ENCODE measurements at regions not wholly inside any gene's neighbourhood (a gene's known extent, or its start where the extent isn't known, plus 50 kb on each side); places are given as distances from the start of the nearest gene placed in this dataset.
A peak's percentile ranks its signal among the peaks of the same experiment; 100 is the strongest.

DNA sequence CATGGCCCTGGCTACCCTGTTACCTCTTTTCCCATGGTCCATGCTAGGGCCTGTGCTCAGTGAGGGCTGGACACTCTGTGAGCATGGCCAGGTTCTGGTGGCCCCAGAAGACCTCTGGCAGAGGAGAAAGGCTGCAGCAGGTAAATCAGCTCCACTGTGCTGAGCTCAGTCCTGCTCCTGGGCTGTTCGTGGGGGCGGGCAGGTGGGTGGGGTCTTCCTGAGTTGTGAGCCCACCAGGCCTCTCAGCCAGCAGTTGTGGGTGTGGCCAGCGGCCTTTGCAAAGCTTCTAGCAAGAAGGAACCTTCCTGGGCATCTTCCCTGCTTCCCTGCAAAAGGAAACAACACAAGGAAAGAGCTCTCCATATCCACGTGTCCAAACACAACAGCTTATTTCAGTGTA lies 85.3 kb upstream of the STX18 start:
- Histone ChIP-seq H3K27me3 (ENCODE audit: control insufficient read depth in 3 of 3, insufficient read depth in 3 of 3, low read depth in 1 of 3, low read length in 3 of 3) (no peaks in the 10 kb centered on the region), H3K27ac (replicated peaks; ENCODE audit: low read length) (no peak overlapping the region), H3K36me3 (replicated peaks in 1 of 2; ENCODE audit: control insufficient read depth in 2 of 2, insufficient read depth in 2 of 2, low read length in 2 of 2) (no peaks in the 10 kb centered on the region), H4K91ac (ENCODE audit: low read depth, low read length, poor library complexity) (no peak overlapping the region), H3K4me1 (ENCODE audit: control insufficient read depth in 2 of 2, insufficient read depth in 1 of 2, low read depth in 1 of 2, low read length in 2 of 2) (peaks cover 3 to 11% of the 10 kb centered on the region in 2 donors), H2BK12ac (ENCODE audit: low read length) (no peak overlapping the region), H2AK5ac (ENCODE audit: low read depth, low read length) (no peak overlapping the region), H2BK5ac (ENCODE audit: low read length) (no peak overlapping the region), H3K79me1 (ENCODE audit: low read depth, low read length) (no peaks in the 10 kb centered on the region), H3K9ac (ENCODE audit: low read depth, low read length, poor library complexity) (peak overlapping the region; percentile 38), H3K4ac (ENCODE audit: low read length) (no peak overlapping the region), H3K4me2 (ENCODE audit: insufficient read depth, low read length, poor library complexity, severe bottlenecking) (no peak overlapping the region), H3K18ac (ENCODE audit: low read length) (peak overlapping the region; percentile 61), H4K8ac (ENCODE audit: low read depth, low read length) (no peak overlapping the region), H3K23ac (ENCODE audit: low read depth, low read length, poor library complexity) (no peak overlapping the region), H3K4me3 (ENCODE audit: low read length in 2 of 2) (no peak overlapping the region), H3K9me3 (replicated peaks in 1 of 2; ENCODE audit: control insufficient read depth in 2 of 2, insufficient read depth in 1 of 2, low read depth in 1 of 2, low read length in 2 of 2) (no peaks in the 10 kb centered on the region), H2BK120ac (ENCODE audit: low read depth, low read length) (no peak overlapping the region), H2AFZ (ENCODE audit: low read length) (peak overlapping the region; percentile 27), H2BK15ac (ENCODE audit: low read length) (no peak overlapping the region), H3K14ac (ENCODE audit: low read length) (no peak overlapping the region)
- no CpG with 5 or more reads among the region's 4 CpGs for WGBS, 2 donors (ENCODE audit: extremely low coverage in 2 of 2, insufficient read length in 2 of 2, insufficient replicate concordance in 1 of 2)
- DNase-seq (ENCODE audit: low spot score), result no peak

- H3K79me1 ChIP-seq (ENCODE audit: low read depth, low read length), result no peaks in the 10 kb centered on the region
- no peak overlapping the region for H2AFZ ChIP-seq (ENCODE audit: low read length)
- no peak overlapping the region for H2BK120ac ChIP-seq (ENCODE audit: low read depth, low read length)
- no peak for DNase-seq (ENCODE audit: low spot score)
- no peak overlapping the region for H3K27ac ChIP-seq (replicated peaks; ENCODE audit: low read length)
- H3K18ac ChIP-seq (ENCODE audit: low read length), result no peak overlapping the region
- no peak overlapping the region for H3K14ac ChIP-seq (ENCODE audit: low read length)
- no peak overlapping the region for H2BK5ac ChIP-seq (ENCODE audit: low read length)
- H2AK5ac ChIP-seq (ENCODE audit: low read depth, low read length), result no peak overlapping the region
- H3K4me1 ChIP-seq (ENCODE audit: control insufficient read depth in 2 of 2, insufficient read depth in 1 of 2, low read depth in 1 of 2, low read length in 2 of 2), result peaks cover 3 to 11% of the 10 kb centered on the region in 2 donors
- H3K23ac ChIP-seq (ENCODE audit: low read depth, low read length, poor library complexity), result no peak overlapping the region
- no peak overlapping the region for H3K9ac ChIP-seq (ENCODE audit: low read depth, low read length, poor library complexity)
- no peak overlapping the region for H4K8ac ChIP-seq (ENCODE audit: low read depth, low read length)
- no peak overlapping the region for H3K4ac ChIP-seq (ENCODE audit: low read length)
- H3K27me3 ChIP-seq (ENCODE audit: control insufficient read depth in 3 of 3, insufficient read depth in 3 of 3, low read depth in 1 of 3, low read length in 3 of 3), result no peaks in the 10 kb centered on the region
- no peak overlapping the region for H3K4me2 ChIP-seq (ENCODE audit: insufficient read depth, low read length, poor library complexity, severe bottlenecking)
- WGBS, 2 donors (ENCODE audit: extremely low coverage in 2 of 2, insufficient read length in 2 of 2, insufficient replicate concordance in 1 of 2), result no CpG with 5 or more reads among the region's 5 CpGs
- H4K91ac ChIP-seq (ENCODE audit: low read depth, low read length, poor library complexity), result no peak overlapping the region
- H2BK15ac ChIP-seq (ENCODE audit: low read length), result no peak overlapping the region
- no peak overlapping the region for H2BK12ac ChIP-seq (ENCODE audit: low read length)
- H3K4me3 ChIP-seq (ENCODE audit: low read length in 2 of 2), result no peak overlapping the region
- no peaks in the 10 kb centered on the region for H3K9me3 ChIP-seq (replicated peaks in 1 of 2; ENCODE audit: control insufficient read depth in 2 of 2, insufficient read depth in 1 of 2, low read depth in 1 of 2, low read length in 2 of 2)
- H3K36me3 ChIP-seq (replicated peaks in 1 of 2; ENCODE audit: control insufficient read depth in 2 of 2, insufficient read depth in 2 of 2, low read length in 2 of 2), result no peaks in the 10 kb centered on the region
Measured at GRCh38 chr4:4625488-4625887, 83.6 kb upstream of the STX18 start.

- no peak overlapping the region for H3K18ac ChIP-seq (ENCODE audit: low read length)
- no peak overlapping the region for H2BK5ac ChIP-seq (ENCODE audit: low read length)
- H2AK5ac ChIP-seq (ENCODE audit: low read depth, low read length), result no peak overlapping the region
- peak overlapping the region; percentile 38 for H2AFZ ChIP-seq (ENCODE audit: low read length)
- no peaks in the 10 kb centered on the region for H3K79me1 ChIP-seq (ENCODE audit: low read depth, low read length)
- no peak overlapping the region for H2BK15ac ChIP-seq (ENCODE audit: low read length)
- H3K4ac ChIP-seq (ENCODE audit: low read length), result no peak overlapping the region
- H4K8ac ChIP-seq (ENCODE audit: low read depth, low read length), result no peak overlapping the region
- no peak overlapping the region for H3K9ac ChIP-seq (ENCODE audit: low read depth, low read length, poor library complexity)
- no CpG with 5 or more reads among the region's 7 CpGs for WGBS, 2 donors (ENCODE audit: extremely low coverage in 2 of 2, insufficient read length in 2 of 2, insufficient replicate concordance in 1 of 2)
- H3K4me1 ChIP-seq (ENCODE audit: control insufficient read depth in 2 of 2, insufficient read depth in 1 of 2, low read depth in 1 of 2, low read length in 2 of 2), result peaks cover 3 to 11% of the 10 kb centered on the region in 2 donors
- no peak overlapping the region for H4K91ac ChIP-seq (ENCODE audit: low read depth, low read length, poor library complexity)
- H2BK12ac ChIP-seq (ENCODE audit: low read length), result no peak overlapping the region
- H2BK120ac ChIP-seq (ENCODE audit: low read depth, low read length), result no peak overlapping the region
- no peaks in the 10 kb centered on the region for H3K9me3 ChIP-seq (replicated peaks in 1 of 2; ENCODE audit: control insufficient read depth in 2 of 2, insufficient read depth in 1 of 2, low read depth in 1 of 2, low read length in 2 of 2)
- DNase-seq (ENCODE audit: low spot score), result no peak
- no peaks in the 10 kb centered on the region for H3K36me3 ChIP-seq (replicated peaks in 1 of 2; ENCODE audit: control insufficient read depth in 2 of 2, insufficient read depth in 2 of 2, low read length in 2 of 2)
- no peak overlapping the region for H3K23ac ChIP-seq (ENCODE audit: low read depth, low read length, poor library complexity)
- H3K14ac ChIP-seq (ENCODE audit: low read length), result no peak overlapping the region
- no peak overlapping the region for H3K4me2 ChIP-seq (ENCODE audit: insufficient read depth, low read length, poor library complexity, severe bottlenecking)
- H3K27me3 ChIP-seq (ENCODE audit: control insufficient read depth in 3 of 3, insufficient read depth in 3 of 3, low read depth in 1 of 3, low read length in 3 of 3), result no peaks in the 10 kb centered on the region
- no peak overlapping the region for H3K4me3 ChIP-seq (ENCODE audit: low read length in 2 of 2)
- H3K27ac ChIP-seq (replicated peaks; ENCODE audit: low read length), result no peak overlapping the region
Measured at GRCh38 chr4:4624276-4624897, 82.5 kb upstream of the STX18 start.

DNA sequence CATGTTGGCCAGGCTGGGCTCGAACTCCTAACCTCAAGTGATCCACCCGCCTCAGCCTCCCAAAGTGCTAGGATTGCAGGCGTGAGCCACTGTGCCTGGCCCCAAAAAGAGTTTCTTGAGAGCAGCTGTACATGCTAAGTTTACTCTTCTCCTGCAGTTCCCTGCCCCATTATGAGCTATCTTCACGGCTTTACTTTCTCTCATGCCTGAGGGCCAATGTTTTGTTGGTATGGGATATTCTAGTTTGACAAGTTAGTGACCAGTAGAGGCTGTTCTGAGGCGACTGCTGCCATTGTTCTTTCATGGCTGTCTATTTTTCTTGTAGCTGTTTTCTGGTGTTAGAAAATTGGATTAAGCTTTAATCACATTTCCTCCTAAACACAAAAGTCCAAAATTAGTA lies 78.0 kb upstream of the STX18 start:
- H2BK5ac ChIP-seq (ENCODE audit: low read length), result no peak overlapping the region
- H3K14ac ChIP-seq (ENCODE audit: low read length), result no peak overlapping the region
- no peak overlapping the region for H3K4ac ChIP-seq (ENCODE audit: low read length)
- H3K23ac ChIP-seq (ENCODE audit: low read depth, low read length, poor library complexity), result no peak overlapping the region
- H4K91ac ChIP-seq (ENCODE audit: low read depth, low read length, poor library complexity), result no peak overlapping the region
- H3K9ac ChIP-seq (ENCODE audit: low read depth, low read length, poor library complexity), result no peak overlapping the region
- H3K27me3 ChIP-seq (ENCODE audit: control insufficient read depth in 3 of 3, insufficient read depth in 3 of 3, low read depth in 1 of 3, low read length in 3 of 3), result no peaks in the 10 kb centered on the region
- H3K4me3 ChIP-seq (ENCODE audit: low read length in 2 of 2), result no peak overlapping the region
- WGBS, 2 donors (ENCODE audit: extremely low coverage in 2 of 2, insufficient read length in 2 of 2, insufficient replicate concordance in 1 of 2), result no CpG with 5 or more reads among the region's 5 CpGs
- no peak overlapping the region for H2AK5ac ChIP-seq (ENCODE audit: low read depth, low read length)
- no peak for DNase-seq (ENCODE audit: low spot score)
- no peak overlapping the region for H3K18ac ChIP-seq (ENCODE audit: low read length)
- H3K79me1 ChIP-seq (ENCODE audit: low read depth, low read length), result no peaks in the 10 kb centered on the region
- H3K4me2 ChIP-seq (ENCODE audit: insufficient read depth, low read length, poor library complexity, severe bottlenecking), result no peak overlapping the region
- no peak overlapping the region for H3K27ac ChIP-seq (replicated peaks; ENCODE audit: low read length)
- no peak overlapping the region for H2BK12ac ChIP-seq (ENCODE audit: low read length)
- H2AFZ ChIP-seq (ENCODE audit: low read length), result no peak overlapping the region
- no peak overlapping the region for H4K8ac ChIP-seq (ENCODE audit: low read depth, low read length)
- no peaks in the 10 kb centered on the region for H3K36me3 ChIP-seq (replicated peaks in 1 of 2; ENCODE audit: control insufficient read depth in 2 of 2, insufficient read depth in 2 of 2, low read length in 2 of 2)
- no peak overlapping the region for H2BK15ac ChIP-seq (ENCODE audit: low read length)
- H3K9me3 ChIP-seq (replicated peaks in 1 of 2; ENCODE audit: control insufficient read depth in 2 of 2, insufficient read depth in 1 of 2, low read depth in 1 of 2, low read length in 2 of 2), result no peaks in the 10 kb centered on the region
- H2BK120ac ChIP-seq (ENCODE audit: low read depth, low read length), result no peak overlapping the region
- H3K4me1 ChIP-seq (ENCODE audit: control insufficient read depth in 2 of 2, insufficient read depth in 1 of 2, low read depth in 1 of 2, low read length in 2 of 2), result peaks cover 0 to 4% of the 10 kb centered on the region in 2 donors
